ENCODE measurements at regions not wholly inside any gene's neighbourhood (a gene's known extent, or its start where the extent isn't known, plus 50 kb on each side); places are given as distances from the start of the nearest gene placed in this dataset.

DNA sequence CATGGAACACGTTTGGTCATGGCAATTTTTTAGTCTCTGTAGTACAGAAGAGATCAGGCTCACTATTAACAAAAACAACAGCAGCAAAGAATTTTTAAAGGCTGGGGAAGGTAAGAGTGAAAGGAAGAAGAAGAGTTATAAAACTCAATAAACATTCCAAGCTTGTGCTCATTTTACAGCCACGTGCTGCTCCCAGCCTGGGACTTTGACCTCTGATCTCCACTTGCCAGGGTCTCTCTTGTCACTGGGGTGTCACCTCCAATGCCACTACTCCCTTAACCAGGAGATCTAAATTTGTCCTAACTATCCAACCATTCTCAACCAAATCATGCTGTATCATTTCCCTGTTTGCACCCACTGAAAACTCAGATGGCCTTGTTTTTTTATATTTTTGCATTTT is 605.1 kb downstream of the VRK1 start:
- no peak for DNase-seq (ENCODE audit: low spot score)

DNA sequence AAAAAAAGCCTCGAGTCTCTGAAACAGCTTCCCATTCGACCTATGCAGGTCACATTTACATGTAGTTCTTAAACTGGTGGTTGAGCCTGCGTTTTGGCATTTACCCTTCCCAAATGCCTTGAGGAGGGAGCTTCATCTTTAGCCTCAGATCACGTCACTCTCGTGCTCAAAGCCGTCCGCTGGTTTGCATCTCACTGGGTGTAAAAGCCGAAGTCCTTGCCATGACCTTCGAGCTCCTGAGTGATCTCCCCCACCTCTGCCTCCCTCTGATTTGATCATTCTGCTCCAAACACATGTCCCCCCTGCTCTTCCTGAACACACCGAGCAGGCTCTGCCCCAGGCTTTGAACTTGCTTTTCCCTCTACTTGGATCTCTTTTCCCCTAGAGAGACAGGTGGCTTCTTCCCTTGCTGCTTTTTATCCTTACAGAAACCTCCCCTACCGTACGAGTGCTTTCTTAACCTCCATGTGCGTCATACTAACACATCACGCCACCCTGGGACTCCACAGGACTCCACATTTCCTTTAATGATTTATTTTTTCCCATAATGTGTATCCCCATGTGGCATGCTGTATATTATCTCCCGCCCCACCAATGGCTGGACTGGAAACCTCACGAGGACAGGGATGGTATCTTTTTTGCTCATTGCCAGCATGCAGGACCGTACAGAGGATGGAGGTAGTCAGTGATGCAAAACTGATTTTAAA is 610.7 kb downstream of the VRK1 start:
- no peak for DNase-seq (ENCODE audit: low spot score)

DNA sequence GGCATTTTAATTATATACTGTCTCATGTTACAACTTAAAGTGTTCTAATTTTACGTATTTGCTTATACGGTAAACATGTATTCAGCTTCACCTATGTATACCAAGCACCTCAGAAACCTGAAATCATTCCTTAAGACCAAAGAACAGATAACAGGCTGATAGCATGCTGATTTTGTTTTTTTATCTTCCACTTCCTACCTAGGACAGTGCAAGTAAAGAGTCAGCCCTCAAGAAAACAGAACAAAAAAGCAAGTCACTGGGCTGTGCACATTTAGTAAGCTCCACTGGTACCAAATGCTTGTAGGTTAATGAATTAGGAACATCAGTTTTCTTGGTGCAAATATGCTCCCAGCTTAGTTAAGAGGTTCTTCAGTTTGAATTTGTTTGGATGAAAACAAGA is 611.3 kb downstream of the VRK1 start:
- no peak for DNase-seq (ENCODE audit: low spot score)

DNA sequence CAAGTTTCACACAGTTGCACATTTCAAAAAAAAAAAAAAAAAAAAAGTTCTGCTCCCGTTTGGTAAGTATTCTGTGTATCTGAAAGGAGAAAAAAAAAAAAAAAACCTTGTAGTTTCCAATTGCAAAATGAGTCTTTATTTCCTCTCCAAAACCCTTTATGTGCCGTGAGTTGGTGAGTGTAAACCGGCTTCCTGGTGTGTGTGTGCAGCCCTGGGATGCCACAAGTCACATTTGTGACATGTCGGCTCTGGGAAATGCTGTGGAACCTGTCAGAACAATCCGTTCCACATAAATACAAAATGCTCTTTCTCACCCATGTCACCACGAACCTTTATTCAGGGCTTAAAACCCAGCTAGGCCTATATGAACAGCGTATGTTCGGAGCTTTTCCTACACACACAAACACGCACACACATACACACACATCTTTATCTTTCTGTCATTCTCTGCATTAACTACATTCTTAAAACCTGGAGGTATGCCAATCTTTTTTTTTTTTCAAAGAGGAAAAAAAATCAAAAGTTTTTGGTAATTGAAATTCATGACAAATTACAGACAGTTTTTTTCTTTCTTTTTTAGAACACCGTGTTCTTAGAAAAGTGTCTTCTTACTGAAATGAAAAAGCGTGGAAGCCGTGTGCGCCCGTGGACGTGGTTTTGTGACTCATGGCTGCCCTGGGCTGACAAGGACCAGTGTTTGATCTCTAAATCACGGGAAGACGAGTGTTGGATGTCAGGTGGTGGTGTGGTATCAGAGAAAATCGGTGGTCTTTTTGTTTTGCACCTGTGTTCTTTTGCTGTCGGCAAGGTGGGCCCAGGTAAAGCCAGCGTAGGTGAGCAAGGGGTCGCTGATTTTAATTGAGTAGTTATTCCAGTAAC is 612.0 kb downstream of the VRK1 start:
- no peak for DNase-seq (ENCODE audit: low spot score)

DNA sequence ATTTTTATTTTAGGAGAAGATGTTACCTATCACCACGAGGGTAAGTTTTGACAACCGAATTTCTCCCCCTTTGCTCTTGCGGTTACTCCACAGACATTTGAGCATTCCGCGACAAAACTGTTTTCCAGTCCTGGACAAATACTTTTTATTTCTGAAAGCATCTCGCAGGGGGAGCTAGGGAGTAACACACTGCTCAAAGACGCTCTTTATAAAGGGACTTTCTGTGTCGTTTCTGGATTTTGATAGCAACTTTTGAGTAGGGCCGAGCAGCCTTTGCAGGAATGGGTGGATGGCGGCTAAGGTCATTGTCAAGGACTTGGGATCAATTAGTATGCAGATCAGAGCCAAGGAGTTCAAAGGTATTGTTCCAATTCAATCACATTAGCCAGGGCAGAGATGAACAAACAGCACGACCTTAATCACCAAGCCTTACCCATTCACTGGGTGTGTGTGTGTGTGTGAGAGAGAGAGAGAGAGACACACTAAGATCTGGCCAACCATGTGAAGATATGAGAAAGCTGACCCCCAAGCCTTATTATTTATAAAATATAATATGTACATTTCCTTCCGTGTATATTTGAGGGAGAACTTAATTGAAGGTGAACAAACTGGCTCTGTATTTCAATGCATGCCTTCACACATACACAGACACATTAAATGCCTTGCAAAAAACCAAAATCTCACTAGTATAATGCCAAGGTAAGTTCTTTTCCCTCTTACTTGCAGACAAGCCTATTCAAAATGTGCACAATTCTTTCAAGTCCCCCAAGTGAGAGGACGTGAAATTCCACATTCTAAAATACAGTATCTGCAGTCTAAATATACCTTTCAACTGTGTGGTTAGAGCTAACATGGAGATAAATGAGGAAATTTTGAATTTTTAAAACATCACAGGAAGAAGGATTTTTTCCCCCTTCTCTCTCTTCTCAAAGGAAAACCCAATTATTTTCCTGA is 613.8 kb downstream of the VRK1 start:
- no peak for DNase-seq (ENCODE audit: low spot score)

DNA sequence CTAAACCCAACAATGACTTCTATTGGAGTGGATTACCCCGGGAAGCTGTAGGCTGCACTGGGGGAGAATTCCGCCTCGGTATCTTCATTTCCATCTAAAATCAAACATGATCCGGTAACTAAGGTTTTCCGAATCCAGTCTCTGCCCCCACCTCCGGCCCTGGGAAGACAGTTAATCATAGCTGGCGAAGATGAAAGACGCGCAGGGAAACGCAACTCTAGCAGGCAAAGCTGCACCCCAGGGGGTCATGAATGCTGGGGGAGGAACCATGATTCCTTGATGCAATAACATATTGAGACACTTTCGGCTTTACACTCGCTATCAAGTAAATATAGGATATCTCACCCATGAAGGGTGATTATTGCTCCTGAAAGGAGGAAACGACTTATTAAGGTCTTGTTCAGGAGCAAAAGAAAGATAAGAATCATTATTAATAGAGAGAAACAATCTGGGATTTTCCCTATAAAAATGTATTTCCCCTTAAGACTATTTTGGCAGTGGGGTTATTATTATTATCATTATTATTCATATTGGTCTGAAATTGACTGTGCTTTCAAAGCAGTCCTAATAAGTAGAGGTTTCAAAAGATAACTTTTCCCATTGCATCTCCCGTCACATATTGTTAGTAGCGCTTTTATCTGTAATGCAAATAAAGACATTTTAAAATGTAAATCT is 614.9 kb downstream of the VRK1 start:
- DNase-seq (ENCODE audit: low spot score): no peak

DNA sequence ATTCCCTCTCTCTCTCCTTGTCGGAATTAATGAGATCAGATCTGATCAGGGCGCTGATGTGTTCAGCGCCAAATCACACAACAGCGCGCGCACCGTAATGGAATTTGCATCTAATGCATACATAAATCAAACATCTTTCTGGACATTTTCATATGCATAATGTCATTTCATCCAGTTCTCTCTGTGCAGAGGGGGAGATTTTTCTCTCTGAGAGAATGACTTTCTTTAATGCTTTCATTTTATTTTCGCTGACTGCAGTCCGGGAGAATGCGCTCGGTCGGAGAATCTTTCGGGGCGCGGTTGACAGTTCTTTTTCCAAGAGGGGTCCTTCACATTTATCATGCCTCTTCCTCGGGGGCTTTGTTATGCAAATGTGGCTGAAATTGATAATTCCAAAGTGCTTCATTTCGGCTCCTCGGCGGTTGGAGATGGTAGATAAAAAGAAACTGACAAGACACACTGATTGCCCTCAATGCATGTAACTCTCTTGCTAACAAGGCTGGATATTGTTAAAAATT is 615.9 kb downstream of the VRK1 start:
- no peak for DNase-seq (ENCODE audit: low spot score)

DNA sequence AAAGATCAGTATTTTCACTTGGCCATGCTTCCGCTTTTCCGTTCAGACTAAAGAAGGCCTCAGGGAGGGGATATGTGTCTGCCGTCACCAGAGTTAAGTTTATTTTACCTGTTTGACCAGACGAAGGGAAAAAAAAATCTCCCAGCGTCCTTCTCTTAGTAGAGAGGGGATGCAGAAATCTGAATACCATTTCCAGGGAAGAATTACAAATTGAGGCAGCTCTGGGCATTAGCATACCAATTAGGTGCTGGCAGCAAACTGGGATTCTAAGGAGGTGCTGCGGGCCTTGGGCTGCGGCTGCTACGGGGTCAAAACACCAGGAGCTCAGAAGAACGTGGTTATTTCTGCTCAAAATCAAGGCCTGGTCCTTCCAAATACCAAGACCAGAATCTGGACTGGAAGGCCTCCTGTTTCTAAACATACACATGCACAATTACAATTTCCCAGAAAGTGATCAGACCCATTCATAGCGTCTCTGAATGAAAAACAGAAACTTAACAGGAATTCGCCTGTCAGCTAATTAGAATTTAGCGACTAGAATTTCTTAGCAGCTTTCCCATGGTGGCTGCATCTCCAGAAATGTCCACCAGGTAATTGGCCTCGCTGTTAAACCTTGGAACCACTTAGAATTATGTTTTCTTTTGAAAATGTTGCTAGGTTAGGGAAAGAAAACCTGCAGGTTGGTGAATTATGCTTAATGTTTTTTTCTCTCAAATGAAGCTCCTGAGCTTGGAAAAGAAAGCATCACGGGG is 617.0 kb downstream of the VRK1 start:
- DNase-seq (ENCODE audit: low spot score): no peak

DNA sequence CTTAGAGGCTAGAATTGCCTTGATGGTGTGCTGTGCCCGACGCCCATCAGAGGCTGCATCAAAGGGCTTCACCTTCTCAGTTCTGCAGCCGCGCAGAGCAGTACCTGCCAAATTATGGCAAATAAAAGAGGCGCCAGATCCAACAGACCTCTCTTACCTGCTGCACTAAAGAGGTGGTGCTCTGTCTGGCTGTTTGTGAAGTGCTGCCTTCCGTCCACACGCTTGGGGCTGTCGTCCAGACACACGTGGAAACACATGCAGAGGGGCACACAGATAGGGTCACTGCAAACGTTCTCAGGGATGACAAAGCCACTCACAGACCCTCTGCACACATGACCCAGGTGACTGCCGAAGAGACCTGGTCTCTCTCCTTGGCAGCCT is 617.5 kb downstream of the VRK1 start:
- no peak for DNase-seq (ENCODE audit: low spot score)

DNA sequence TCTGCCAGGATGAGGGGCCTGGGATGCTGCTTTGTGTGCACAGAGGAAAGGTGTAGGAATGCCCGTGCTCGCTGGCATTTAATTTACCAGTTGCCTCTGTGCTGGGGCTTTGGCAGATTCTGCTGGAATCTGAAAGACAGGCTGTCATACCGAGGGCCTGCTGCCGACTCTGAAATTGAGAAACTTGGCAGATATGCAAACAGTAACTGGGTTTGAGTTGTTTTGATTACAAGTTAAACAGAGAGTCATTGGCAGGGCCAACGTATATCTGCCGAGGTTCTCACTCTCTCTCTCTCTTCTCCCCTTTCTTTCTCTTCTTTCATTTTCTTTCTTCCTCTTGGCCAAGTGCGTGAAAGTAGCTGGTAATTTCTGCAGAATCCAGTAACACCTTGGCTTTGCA is 618.7 kb downstream of the VRK1 start:
- DNase-seq (ENCODE audit: low spot score): no peak

DNA sequence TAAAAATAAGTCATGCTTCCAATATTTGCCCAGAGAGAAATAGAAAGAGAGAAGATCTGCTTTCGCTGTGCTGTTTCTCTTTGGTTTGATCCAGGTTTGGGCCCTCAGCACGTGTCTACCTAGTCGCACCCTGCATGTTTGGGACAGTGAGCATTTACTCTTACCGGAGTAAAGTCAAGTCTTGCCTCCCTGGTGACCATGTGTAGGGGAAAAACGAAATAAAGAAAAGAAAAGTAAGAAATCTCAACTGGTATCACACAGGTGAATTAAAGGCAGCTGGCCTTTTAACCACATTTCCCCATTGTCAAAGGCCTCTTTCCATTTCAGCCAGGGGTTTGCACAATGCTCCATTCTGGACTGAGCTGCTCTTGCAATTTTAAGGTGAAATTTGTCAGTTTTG is 619.4 kb downstream of the VRK1 start:
- DNase-seq (ENCODE audit: low spot score): no peak

DNA sequence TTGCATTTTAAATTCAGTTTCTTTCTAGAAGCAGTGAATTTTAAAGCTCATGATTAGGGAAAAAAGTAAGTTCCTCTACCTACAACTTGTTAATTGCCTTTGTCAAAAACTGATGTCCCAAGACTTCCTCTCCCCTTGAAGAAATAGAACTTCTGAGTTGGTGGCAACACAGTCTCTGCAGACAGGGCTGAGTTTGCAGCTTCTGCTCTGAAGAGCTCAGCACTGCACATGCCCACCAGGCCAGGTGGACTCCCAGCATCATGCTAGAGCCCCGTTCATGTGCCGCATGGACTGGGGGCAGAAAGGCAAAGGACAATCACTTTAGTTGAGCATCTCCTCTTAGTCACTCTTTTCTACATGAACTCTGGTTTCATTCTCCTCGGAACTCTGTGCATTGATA is 620.1 kb downstream of the VRK1 start:
- no peak for DNase-seq (ENCODE audit: low spot score)

DNA sequence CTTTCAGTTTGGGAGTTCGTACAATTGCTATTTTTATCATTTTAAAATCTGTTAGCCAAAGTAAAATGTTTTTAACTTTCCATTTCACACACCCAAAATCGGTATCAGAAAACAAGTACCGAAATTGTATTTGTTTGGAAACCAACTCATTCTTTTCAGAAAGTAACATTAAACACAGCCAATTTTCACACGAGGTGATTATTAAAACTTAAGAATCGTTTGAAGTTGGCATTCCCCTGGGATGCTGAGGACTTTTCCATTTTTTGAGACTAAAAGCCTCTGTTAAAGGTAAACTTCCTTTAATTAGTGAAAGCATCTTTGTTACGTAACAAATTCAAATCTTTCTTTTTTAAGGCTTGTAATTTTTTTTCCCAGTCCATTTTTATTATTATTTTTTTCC is 623.0 kb downstream of the VRK1 start:
- DNase-seq (ENCODE audit: low spot score): no peak

DNA sequence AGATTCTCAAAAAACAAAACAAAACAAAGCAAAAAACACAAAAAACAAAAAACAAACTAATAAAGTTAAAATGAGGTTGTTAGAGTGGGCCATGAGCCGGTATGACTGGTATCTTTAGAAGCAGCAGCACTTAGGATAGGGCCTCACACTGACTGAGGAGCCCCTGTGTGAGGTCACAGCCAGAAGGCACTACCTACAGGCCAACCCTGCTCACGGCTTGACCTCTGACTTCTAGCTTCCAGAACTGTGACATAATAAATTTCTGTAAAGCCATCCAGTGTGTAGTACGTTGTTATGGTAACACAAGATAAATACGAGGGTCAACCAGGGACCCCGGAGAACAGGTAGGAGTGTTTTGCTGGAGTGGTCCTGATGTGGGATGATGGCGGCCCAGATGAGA is 629.6 kb downstream of the VRK1 start:
- DNase-seq (ENCODE audit: low spot score): no peak

DNA sequence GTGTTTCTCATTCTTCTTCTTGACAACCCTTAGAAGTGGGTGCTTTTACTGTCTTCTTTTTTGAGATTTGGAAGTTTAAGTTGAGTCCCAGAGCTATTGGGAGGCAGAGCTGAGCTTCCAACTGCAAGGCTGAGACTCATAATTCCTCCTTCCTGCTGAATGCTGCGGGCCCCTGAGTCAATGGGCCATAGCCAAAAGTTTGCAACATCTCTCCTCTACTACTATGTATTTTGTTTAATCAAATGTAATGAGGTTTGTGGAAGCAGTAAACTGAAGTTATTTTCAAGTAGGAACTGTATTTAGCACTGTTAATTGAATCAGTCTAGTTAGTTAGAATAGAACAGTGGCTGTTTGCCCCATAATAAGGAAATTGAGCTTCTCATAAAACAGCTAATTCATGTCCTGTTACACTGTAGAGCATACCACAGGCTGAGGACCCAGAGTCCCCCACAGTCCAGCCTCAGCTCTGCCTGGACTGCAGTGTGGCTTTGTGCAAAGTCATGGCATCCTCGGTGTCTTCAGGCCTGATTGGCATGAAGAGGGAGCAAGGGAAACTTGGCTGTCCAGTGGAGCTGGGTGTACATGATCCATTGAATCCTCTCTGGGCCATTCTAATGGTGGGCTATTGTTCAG is 631.7 kb downstream of the VRK1 start:
- no peak for DNase-seq (ENCODE audit: low spot score)

DNA sequence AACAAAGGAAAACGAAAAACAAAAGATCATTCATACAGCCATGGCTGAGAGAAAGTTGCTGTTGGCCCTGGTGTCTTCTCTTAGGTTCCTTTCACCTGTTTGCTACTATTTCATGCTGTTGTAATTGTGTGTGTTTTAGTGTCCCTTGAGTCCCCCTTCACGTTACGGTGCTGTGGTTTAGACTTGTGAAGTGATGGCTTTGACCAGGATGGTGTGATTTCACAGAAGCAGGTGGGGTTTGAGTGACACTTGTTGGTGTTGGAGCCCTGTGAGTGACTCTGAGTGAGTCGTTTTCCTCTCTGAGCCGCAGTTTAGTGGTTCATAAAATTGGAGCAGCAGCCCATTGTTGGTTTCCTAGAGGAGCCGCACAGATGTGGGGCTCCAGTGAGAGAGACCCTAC is 635.4 kb downstream of the VRK1 start:
- no peak for DNase-seq (ENCODE audit: low spot score)

DNA sequence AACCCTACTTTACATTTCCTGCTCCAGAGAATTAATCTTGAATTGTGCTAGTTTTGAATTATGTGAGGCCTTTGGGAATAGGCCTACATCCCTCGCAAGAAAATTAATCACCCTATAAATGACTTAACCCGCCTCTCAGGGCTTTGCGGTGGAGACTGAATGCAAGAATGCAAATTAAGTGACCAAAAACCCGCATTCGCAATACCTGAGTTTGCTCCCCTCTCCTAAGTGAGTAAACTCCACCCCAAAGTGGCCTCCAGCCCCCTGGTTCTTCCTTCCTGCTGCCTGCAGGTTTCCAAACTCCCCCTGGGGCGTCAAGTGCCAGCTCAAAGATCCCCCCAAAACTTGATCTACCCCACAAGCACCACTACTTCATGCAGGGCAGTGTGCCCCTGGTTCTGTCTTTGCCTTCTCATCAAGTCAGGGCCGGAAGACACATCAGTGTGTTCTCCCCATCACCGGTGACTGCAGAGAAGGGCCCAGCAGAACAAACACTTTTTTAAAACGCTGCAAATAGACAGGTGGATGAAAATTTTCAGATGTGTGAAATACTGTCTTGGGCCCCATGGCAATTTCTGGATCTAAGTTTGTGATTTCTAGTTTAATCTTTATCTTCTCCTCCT is 644.7 kb downstream of the VRK1 start:
- no peak for DNase-seq (ENCODE audit: low spot score)

DNA sequence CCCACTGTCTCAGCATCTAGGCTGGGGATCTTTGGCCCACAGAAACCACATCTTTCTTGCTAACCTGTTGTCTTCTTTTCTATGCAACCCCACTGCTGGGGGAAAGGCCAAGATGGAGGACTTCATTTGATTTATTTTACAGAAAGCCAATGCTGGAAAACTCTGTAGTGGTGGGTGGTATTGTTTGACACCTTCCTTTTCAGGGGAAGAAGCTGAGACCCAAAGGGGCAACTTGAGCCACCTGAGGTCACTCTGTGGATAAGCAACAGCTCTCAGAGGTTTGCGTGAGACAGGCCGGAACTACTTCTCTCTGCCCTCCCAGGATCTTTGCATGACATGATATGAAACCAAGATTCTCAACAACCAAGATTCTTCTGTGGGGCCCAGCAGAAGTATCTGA is 645.2 kb downstream of the VRK1 start:
- DNase-seq (ENCODE audit: low spot score): no peak

DNA sequence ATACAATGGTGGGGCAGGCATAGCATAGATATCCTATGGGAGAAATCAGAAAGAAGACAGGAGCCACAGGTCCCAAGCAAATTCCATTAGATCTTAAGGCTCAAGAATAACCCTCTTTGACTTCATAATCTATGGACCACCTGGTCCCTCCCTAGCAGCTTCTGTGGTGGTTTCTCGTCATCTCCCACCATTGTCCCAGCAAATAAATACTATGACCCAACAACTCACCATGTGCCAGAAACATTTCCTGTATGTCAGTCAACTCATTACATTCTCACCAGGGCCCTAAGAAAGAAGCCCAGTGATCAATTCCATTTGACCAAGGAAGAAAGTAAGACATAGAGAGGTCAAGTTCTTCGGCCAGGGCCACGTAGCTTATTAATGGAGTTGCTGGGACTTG is 646.2 kb downstream of the VRK1 start:
- DNase-seq (ENCODE audit: low spot score): no peak

DNA sequence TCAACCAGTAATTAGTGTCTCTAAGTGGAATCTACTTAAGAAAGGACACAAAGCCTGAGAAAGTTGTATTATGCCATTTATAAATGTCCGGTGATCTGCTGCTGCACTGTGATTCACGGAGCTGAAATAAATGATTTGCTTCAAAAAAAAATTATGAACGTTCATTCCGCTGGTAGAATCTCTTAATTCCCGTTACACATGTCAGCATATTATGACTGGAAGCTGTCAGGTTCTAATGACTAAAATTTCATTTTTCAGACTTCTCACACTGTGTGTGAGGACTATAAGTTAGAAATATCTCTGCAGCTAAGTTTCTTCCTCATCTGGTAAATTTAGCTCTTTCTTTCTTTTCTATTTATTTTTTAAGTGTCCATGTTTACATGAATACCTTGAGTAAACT is 647.1 kb downstream of the VRK1 start:
- no peak for DNase-seq (ENCODE audit: low spot score)

All from AG08395 (cell line).